ENCODE measurements at regions not wholly inside any gene's neighbourhood (a gene's known extent, or its start where the extent isn't known, plus 50 kb on each side); places are given as distances from the start of the nearest gene placed in this dataset.

DNA sequence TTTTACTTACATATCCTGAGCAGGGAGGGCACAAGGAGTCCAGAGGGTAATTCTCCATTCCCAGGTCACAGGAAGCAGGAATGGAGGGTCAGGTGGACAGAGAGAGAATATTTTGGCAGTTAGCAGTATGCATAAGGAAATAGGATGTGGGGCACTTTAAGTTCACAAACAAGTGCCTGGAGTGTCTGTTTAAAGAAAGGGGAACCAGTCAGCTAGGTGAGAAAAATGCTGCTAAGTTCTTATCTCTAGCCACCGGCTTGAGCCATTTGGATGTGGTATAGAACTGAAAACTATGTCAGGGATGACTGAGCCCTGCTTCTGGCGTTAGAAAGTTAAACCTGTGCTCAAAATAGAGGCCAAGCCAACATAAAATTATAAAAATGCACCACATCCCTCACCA lies 739.7 kb upstream of the NCAM2 start (continued):
- TF ChIP-seq NR2C1 (IDR thresholded peaks at IDR 0.05) = no peak
- TF ChIP-seq NR2C1 (tag; IDR thresholded peaks at IDR 0.05) = no peak
- peak; percentile 46; the same call in 1 of the 2 replicates for TF ChIP-seq BHLHE40 (IDR thresholded peaks at IDR 0.05; ENCODE audit: low read length)
- no peak for TF ChIP-seq NFXL1 (CRISPR knock-in tag; IDR thresholded peaks at IDR 0.05)
- no peak for TF ChIP-seq CSDE1 (IDR thresholded peaks at IDR 0.05)
- no peak for TF ChIP-seq HIVEP1 (CRISPR knock-in tag; IDR thresholded peaks at IDR 0.05)
- no peak for TF ChIP-seq LCOR (CRISPR knock-in tag; IDR thresholded peaks at IDR 0.05)
- peak in 1 of 2 experiments; percentile 20; a peak in 1 of 4 replicates for TF ChIP-seq NRF1 (conservative IDR thresholded peaks at IDR 0.05 in 1 of 2, IDR thresholded peaks at IDR 0.05 in 1 of 2)
- no peak for TF ChIP-seq RBM34 (IDR thresholded peaks at IDR 0.05; ENCODE audit: borderline replicate concordance, insufficient read depth, low read length)
- TF ChIP-seq, protein P1, sequence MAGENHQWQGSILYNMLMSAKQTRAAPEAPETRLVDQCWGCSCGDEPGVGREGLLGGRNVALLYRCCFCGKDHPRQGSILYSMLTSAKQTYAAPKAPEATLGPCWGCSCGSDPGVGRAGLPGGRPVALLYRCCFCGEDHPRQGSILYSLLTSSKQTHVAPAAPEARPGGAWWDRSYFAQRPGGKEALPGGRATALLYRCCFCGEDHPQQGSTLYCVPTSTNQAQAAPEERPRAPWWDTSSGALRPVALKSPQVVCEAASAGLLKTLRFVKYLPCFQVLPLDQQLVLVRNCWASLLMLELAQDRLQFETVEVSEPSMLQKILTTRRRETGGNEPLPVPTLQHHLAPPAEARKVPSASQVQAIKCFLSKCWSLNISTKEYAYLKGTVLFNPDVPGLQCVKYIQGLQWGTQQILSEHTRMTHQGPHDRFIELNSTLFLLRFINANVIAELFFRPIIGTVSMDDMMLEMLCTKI (IDR thresholded peaks at IDR 0.05; ENCODE audit: partially characterized antibody) = no peak
- TF ChIP-seq, protein P2, sequence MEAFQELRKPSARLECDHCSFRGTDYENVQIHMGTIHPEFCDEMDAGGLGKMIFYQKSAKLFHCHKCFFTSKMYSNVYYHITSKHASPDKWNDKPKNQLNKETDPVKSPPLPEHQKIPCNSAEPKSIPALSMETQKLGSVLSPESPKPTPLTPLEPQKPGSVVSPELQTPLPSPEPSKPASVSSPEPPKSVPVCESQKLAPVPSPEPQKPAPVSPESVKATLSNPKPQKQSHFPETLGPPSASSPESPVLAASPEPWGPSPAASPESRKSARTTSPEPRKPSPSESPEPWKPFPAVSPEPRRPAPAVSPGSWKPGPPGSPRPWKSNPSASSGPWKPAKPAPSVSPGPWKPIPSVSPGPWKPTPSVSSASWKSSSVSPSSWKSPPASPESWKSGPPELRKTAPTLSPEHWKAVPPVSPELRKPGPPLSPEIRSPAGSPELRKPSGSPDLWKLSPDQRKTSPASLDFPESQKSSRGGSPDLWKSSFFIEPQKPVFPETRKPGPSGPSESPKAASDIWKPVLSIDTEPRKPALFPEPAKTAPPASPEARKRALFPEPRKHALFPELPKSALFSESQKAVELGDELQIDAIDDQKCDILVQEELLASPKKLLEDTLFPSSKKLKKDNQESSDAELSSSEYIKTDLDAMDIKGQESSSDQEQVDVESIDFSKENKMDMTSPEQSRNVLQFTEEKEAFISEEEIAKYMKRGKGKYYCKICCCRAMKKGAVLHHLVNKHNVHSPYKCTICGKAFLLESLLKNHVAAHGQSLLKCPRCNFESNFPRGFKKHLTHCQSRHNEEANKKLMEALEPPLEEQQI (IDR thresholded peaks at IDR 0.05) = peak; percentile 88
- TF ChIP-seq, protein P3, sequence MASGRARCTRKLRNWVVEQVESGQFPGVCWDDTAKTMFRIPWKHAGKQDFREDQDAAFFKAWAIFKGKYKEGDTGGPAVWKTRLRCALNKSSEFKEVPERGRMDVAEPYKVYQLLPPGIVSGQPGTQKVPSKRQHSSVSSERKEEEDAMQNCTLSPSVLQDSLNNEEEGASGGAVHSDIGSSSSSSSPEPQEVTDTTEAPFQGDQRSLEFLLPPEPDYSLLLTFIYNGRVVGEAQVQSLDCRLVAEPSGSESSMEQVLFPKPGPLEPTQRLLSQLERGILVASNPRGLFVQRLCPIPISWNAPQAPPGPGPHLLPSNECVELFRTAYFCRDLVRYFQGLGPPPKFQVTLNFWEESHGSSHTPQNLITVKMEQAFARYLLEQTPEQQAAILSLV (tag; IDR thresholded peaks at IDR 0.05) = no peak
- TF ChIP-seq, protein P4, sequence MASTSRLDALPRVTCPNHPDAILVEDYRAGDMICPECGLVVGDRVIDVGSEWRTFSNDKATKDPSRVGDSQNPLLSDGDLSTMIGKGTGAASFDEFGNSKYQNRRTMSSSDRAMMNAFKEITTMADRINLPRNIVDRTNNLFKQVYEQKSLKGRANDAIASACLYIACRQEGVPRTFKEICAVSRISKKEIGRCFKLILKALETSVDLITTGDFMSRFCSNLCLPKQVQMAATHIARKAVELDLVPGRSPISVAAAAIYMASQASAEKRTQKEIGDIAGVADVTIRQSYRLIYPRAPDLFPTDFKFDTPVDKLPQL (IDR thresholded peaks at IDR 0.05; ENCODE audit: extremely low read depth, insufficient read length) = no peak
- TF ChIP-seq, protein P5, sequence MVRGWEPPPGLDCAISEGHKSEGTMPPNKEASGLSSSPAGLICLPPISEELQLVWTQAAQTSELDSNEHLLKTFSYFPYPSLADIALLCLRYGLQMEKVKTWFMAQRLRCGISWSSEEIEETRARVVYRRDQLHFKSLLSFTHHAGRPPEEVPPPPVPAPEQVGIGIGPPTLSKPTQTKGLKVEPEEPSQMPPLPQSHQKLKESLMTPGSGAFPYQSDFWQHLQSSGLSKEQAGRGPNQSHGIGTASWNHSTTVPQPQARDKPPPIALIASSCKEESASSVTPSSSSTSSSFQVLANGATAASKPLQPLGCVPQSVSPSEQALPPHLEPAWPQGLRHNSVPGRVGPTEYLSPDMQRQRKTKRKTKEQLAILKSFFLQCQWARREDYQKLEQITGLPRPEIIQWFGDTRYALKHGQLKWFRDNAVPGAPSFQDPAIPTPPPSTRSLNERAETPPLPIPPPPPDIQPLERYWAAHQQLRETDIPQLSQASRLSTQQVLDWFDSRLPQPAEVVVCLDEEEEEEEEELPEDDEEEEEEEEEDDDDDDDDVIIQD (CRISPR knock-in tag; IDR thresholded peaks at IDR 0.05) = no peak
- TF ChIP-seq, protein P6, sequence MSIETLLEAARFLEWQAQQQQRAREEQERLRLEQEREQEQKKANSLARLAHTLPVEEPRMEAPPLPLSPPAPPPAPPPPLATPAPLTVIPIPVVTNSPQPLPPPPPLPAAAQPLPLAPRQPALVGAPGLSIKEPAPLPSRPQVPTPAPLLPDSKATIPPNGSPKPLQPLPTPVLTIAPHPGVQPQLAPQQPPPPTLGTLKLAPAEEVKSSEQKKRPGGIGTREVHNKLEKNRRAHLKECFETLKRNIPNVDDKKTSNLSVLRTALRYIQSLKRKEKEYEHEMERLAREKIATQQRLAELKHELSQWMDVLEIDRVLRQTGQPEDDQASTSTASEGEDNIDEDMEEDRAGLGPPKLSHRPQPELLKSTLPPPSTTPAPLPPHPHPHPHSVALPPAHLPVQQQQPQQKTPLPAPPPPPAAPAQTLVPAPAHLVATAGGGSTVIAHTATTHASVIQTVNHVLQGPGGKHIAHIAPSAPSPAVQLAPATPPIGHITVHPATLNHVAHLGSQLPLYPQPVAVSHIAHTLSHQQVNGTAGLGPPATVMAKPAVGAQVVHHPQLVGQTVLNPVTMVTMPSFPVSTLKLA (conservative IDR thresholded peaks at IDR 0.05) = 0 out of 4 replicates have a peak, but pooled peaks of 1 of the 2 experiments have one; percentile 25
- no peak; the same call in 1 of the 2 replicates for TF ChIP-seq TARDBP (IDR thresholded peaks at IDR 0.05)
- TF ChIP-seq BRD4 (IDR thresholded peaks at IDR 0.05) = no peak; the same call in 1 of the 2 replicates
- no peak for TF ChIP-seq ZNF583 (CRISPR knock-in tag; IDR thresholded peaks at IDR 0.05)
- TF ChIP-seq ZFP1 (CRISPR knock-in tag; IDR thresholded peaks at IDR 0.05) = no peak

All from K562 (cell line).